Suprapubic skin (tissue), 4 donors: ENCODE measurements at regions not wholly inside any gene's neighbourhood (a gene's known extent, or its start where the extent isn't known, plus 50 kb on each side); places are given as distances from the start of the nearest gene placed in this dataset.

Experiments
- DNase-seq, 2 donors: peaks; one replicate each; pipeline ENCODE4 v3.0.0-alpha.2; 2019; ENCODE audit warnings: low spot score in 2 of 2
- H3K27ac ChIP-seq: fragments of 200-600 bp; sonication (generic); one replicate; pipeline ENCODE4 v1.5.1; 2019
- H3K27me3 ChIP-seq: fragments of 200-600 bp; sonication (generic); one replicate; pipeline ENCODE4 v1.5.1; 2019
- H3K36me3 ChIP-seq: fragments of 200-600 bp; sonication (generic); one replicate; pipeline ENCODE4 v1.5.1; 2019
- H3K4me1 ChIP-seq: fragments of 200-600 bp; sonication (generic); one replicate; pipeline ENCODE4 v1.5.1; 2019
- H3K4me3 ChIP-seq: fragments of 200-600 bp; sonication (generic); one replicate; pipeline ENCODE4 v1.5.1; 2019; ENCODE audit warnings: mild to moderate bottlenecking
- H3K9me3 ChIP-seq: fragments of 200-600 bp; sonication (generic); one replicate; pipeline ENCODE4 v1.5.1; 2019
- EP300 ChIP-seq: sonication (generic); formaldehyde crosslinking; IDR thresholded peaks from one replicate; pipeline ENCODE4 v1.6.1; 2017; ENCODE audit warnings: antibody characterized with exemption
- POLR2A ChIP-seq, 2 donors: fragments of 450-650 bp; IDR thresholded peaks; one replicate each; pipeline ENCODE4 v1.6.1; 2017; ENCODE audit warnings: antibody characterized with exemption in 2 of 2, mild to moderate bottlenecking in 2 of 2, moderate library complexity in 2 of 2
- POLR2AphosphoS5 ChIP-seq, 3 donors: sonication (generic); formaldehyde crosslinking; IDR thresholded peaks; one replicate each; pipeline ENCODE4 v1.6.1; 2017; ENCODE audit warnings: antibody characterized with exemption in 3 of 3
- WGBS: methylation state at CpG from one replicate; pipeline ENCODE4 v1.1.5; 2018; 5-methylcytosine and 5-hydroxymethylcytosine counted together
- TF ChIP-seq, protein P1 (sequence below), 2 donors: fragments of 200-600 bp in 1 of 2; fragments of 450-650 bp in 1 of 2; sonication (generic) in 1 of 2; IDR thresholded peaks; one replicate each; pipeline ENCODE4 v1.5.1; 2016 to 2019; ENCODE audit warnings: antibody characterized with exemption in 2 of 2, mild to moderate bottlenecking in 1 of 2, moderate library complexity in 1 of 2

DNA sequence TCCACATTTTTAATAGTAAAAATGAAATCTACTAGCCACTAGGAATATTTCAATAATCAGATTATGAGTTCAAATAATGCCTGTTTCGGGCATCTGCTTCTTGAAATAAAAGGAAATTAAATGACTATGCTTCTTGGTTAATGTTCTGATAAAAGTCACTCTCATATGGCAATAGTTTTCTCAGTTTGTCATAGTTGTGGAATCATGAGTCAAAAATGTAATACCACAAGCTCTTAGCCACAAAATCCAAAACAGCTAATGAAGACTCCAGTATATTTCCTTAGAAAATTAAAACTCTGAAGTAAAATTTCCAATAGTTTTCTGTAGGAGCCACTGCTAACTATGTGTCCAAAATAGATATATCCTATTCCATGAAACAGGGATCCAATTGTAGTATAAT lies 676.3 kb upstream of the CDH8 start:
- H3K4me1 ChIP-seq = no peaks in the 10 kb centered on the region
- TF ChIP-seq POLR2AphosphoS5 (IDR thresholded peaks at IDR 0.05) (no peak), EP300 (no peak)
- TF ChIP-seq, protein P1, sequence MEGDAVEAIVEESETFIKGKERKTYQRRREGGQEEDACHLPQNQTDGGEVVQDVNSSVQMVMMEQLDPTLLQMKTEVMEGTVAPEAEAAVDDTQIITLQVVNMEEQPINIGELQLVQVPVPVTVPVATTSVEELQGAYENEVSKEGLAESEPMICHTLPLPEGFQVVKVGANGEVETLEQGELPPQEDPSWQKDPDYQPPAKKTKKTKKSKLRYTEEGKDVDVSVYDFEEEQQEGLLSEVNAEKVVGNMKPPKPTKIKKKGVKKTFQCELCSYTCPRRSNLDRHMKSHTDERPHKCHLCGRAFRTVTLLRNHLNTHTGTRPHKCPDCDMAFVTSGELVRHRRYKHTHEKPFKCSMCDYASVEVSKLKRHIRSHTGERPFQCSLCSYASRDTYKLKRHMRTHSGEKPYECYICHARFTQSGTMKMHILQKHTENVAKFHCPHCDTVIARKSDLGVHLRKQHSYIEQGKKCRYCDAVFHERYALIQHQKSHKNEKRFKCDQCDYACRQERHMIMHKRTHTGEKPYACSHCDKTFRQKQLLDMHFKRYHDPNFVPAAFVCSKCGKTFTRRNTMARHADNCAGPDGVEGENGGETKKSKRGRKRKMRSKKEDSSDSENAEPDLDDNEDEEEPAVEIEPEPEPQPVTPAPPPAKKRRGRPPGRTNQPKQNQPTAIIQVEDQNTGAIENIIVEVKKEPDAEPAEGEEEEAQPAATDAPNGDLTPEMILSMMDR (IDR thresholded peaks at IDR 0.05) = no peak
- DNase-seq = no peak
- WGBS = 71% methylated on average over 1 of the region's 1 CpG
- H3K9me3 ChIP-seq = no peaks in the 10 kb centered on the region
- H3K27ac ChIP-seq = no peak overlapping the region
- no peaks in the 10 kb centered on the region for H3K27me3 ChIP-seq
- no peak overlapping the region for H3K4me3 ChIP-seq
- no peaks in the 10 kb centered on the region for H3K36me3 ChIP-seq

DNA sequence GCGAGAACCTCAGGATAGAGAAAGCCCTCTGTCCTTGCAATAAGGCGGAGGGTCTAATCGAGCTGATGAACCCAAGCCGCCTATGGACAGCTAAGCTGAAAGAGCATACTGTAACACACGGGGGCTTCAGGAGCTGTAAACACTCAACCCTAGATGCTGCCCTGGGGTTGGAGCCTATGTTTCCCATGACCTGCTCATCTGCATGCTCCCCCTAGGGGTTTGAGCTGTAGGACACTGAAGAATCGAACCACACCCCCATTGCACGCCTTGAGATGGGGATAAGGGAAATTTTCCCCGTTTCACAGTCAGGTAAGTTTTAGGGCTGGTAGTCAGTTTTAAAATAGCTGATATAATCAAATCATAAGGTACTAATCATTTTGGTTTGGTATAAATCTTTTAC lies 675.6 kb upstream of the CDH8 start:
- 95% methylated on average over 8 of the region's 8 CpGs for WGBS
- no peak overlapping the region for H3K27ac ChIP-seq
- H3K9me3 ChIP-seq = no peaks in the 10 kb centered on the region
- no peak for DNase-seq
- no peaks in the 10 kb centered on the region for H3K27me3 ChIP-seq
- H3K36me3 ChIP-seq = no peaks in the 10 kb centered on the region
- no peaks in the 10 kb centered on the region for H3K4me1 ChIP-seq
- H3K4me3 ChIP-seq = no peak overlapping the region
- TF ChIP-seq POLR2A (IDR thresholded peaks at IDR 0.05) = no peak
- TF ChIP-seq, protein P1 (IDR thresholded peaks at IDR 0.05) = no peak
- TF ChIP-seq EP300 = no peak
- no peak for TF ChIP-seq POLR2AphosphoS5 (IDR thresholded peaks at IDR 0.05)

DNA sequence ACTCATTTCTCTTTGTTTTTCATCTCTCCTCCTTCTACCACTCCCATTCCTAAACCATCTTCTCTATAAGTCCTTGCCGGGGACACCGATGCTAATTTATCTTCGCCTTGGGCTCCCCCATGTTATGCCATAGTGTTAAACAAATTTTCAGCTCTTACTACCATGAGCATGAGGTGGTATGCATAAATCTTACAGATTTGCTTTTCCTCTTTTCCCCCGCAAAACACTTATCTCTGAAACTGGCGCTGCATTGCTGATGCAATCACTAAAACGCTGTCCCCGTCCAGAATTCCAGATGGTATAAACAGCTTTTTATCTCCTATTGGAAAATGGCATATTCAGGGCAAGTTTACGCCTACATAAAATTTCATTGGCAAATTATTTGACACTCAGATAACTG lies 673.6 kb upstream of the CDH8 start:
- H3K4me3 ChIP-seq = no peak overlapping the region
- DNase-seq = no peak
- H3K9me3 ChIP-seq = no peaks in the 10 kb centered on the region
- H3K27me3 ChIP-seq = no peaks in the 10 kb centered on the region
- TF ChIP-seq EP300 (no peak), POLR2AphosphoS5 (IDR thresholded peaks at IDR 0.05) (no peak), POLR2A (IDR thresholded peaks at IDR 0.05) (no peak)
- TF ChIP-seq, protein P1 (IDR thresholded peaks at IDR 0.05) = no peak
- WGBS = 75% methylated on average over 8 of the region's 8 CpGs
- no peaks in the 10 kb centered on the region for H3K36me3 ChIP-seq
- no peak overlapping the region for H3K27ac ChIP-seq
- H3K4me1 ChIP-seq = no peaks in the 10 kb centered on the region

DNA sequence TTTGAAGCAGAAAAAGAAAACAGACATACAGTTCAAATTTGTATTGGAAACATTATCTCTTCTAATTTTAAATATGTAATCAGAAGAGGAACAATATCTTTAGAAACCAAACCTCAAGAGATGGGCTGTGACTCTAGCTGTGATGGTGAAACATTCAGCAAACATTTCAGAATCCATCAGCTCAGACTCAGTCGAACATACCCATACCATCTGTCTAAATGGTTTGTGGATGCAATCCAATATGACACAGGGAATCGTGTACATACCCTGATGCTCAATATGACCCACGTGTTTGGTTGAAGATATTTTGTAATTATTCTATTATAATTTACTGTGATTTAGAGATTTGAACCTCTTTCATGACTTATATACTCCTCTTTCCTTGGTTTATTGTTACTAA lies 665.2 kb upstream of the CDH8 start:
- Histone ChIP-seq H3K27ac (no peak overlapping the region), H3K4me3 (no peak overlapping the region), H3K36me3 (no peaks in the 10 kb centered on the region), H3K9me3 (no peaks in the 10 kb centered on the region), H3K27me3 (no peaks in the 10 kb centered on the region), H3K4me1 (no peaks in the 10 kb centered on the region)
- TF ChIP-seq, protein P1 (IDR thresholded peaks at IDR 0.05) = no peak
- TF ChIP-seq POLR2A (IDR thresholded peaks at IDR 0.05) (no peak), POLR2AphosphoS5 (IDR thresholded peaks at IDR 0.05) (no peak), EP300 (no peak)
- DNase-seq = no peak
- 74% methylated on average over 3 of the region's 3 CpGs for WGBS

DNA sequence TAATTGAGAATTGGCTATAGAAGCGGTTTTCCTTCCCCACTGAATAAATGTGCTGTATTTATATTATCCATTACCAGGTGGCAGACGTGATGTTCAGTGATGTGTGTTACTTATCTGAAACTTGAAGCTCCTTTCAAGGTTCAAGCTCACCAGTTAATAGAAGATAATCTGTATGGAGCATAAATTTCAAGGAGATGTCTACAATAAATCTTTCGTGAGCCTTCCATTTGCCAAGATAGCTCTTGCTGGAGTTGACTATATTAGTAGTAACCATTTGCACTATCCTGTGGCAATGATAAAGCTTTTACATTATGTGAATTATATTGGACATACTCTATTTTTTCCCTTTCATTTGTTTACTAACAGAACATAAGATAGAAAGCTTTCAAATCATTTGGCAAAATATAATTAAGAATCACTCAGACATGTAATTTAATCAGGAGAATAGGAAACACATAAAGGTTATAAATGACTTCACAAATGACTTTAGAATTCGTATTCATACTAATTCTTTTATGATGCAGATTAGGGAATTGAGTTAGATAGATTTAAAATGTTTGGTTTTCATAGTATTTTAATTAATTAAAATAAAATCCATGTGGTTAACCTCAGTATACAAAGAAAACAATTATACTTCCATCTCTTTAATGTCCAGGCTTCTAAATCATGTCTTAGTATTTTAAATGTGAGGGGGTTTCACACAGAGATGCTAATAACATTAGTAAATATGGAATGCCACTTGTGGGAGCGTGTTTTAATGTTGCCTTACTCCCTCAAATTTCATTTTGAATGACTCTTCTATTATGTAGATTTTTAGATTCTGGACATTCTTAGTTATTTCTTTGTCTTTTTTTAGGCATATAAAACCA lies 664.4 kb upstream of the CDH8 start:
- WGBS = 67% methylated on average over 5 of the region's 5 CpGs
- H3K27ac ChIP-seq = no peak overlapping the region
- H3K4me1 ChIP-seq = no peaks in the 10 kb centered on the region
- no peak overlapping the region for H3K4me3 ChIP-seq
- H3K36me3 ChIP-seq = no peaks in the 10 kb centered on the region
- H3K27me3 ChIP-seq = no peaks in the 10 kb centered on the region
- TF ChIP-seq, protein P1 (IDR thresholded peaks at IDR 0.05) = no peak
- TF ChIP-seq EP300 = no peak
- H3K9me3 ChIP-seq = peaks cover 3% of the 10 kb centered on the region
- no peak for DNase-seq
